Gastrocnemius medialis (tissue), 4 donors: ENCODE measurements at regions not wholly inside any gene's neighbourhood (a gene's known extent, or its start where the extent isn't known, plus 50 kb on each side); places are given as distances from the start of the nearest gene placed in this dataset.

Experiments
- ATAC-seq, 2 donors: fragments of 150-250 bp; one replicate each; pipeline ENCODE4 v1.9.1; 2016
- DNase-seq, 2 donors: peaks; one replicate each; pipeline ENCODE4 v3.0.0-alpha.2; 2019
- H3K27ac ChIP-seq, 4 donors: fragments of 200-600 bp; sonication (generic); 1 replicate in 1 of 4; 2 replicates in 3 of 4; pipeline ENCODE4 v1.5.1; 2016 to 2018; ENCODE audit warnings: mild to moderate bottlenecking in 2 of 4, moderate library complexity in 1 of 4
- H3K27me3 ChIP-seq, 3 donors: fragments of 200-600 bp; sonication (generic) in 2 of 3; 1 replicate in 1 of 3; 2 replicates in 2 of 3; pipeline versions ENCODE4 v1.5.1 to v1.6.0; 2016 to 2019; ENCODE audit warnings: mild to moderate bottlenecking in 1 of 3, moderate library complexity in 1 of 3
- H3K36me3 ChIP-seq, 2 donors: fragments of 200-600 bp; sonication (generic) in 1 of 2; one replicate each; pipeline ENCODE4 v1.5.1; 2017 to 2018
- H3K4me1 ChIP-seq, 2 donors: fragments of 200-600 bp; sonication (generic) in 1 of 2; one replicate each; pipeline ENCODE4 v1.5.1; 2016 to 2017; ENCODE audit warnings: mild to moderate bottlenecking in 2 of 2
- H3K4me3 ChIP-seq, 4 donors: fragments of 200-600 bp; sonication (generic) in 3 of 4; 1 replicate in 1 of 4; 2 replicates in 3 of 4; pipeline ENCODE4 v1.5.1; 2016 to 2019; ENCODE audit warnings: mild to moderate bottlenecking in 2 of 4
- H3K9me3 ChIP-seq, 3 donors: fragments of 200-600 bp; sonication (generic) in 2 of 3; 1 replicate in 1 of 3; 2 replicates in 2 of 3; pipeline ENCODE4 v1.5.1; 2016 to 2019
- CTCF ChIP-seq, 5 experiments: fragments of 450-650 bp in 3 of 5; fragments of 200-600 bp in 2 of 5; sonication (generic) in 2 of 5; IDR thresholded peaks in 4 of 5; conservative IDR thresholded peaks in 1 of 5; 1 replicate in 4 of 5; 2 replicates in 1 of 5; pipeline ENCODE4 v1.5.1; 2016 to 2019; ENCODE audit warnings: antibody characterized with exemption in 5 of 5, mild to moderate bottlenecking in 3 of 5, moderate library complexity in 3 of 5
- POLR2A ChIP-seq, 2 donors: fragments of 450-650 bp; IDR thresholded peaks; one replicate each; pipeline ENCODE4 v1.6.1; 2017; ENCODE audit warnings: antibody characterized with exemption in 2 of 2, mild to moderate bottlenecking in 2 of 2, moderate library complexity in 2 of 2
- in situ Hi-C, 4 donors: fragments of 200-750 bp; cut with MboI; loops; one replicate each; pipeline versions ENCODE4 v1.15.0 to v1.8.0; 2017; ENCODE audit warnings: low sequenced_read_pairs in 4 of 4
- intact Hi-C: fragments of 100-400 bp; cut with DNase I; formaldehyde crosslinking; loops from one replicate; pipeline ENCODE4 v1.15.1; 2023; ENCODE audit warnings: low total_unique reads

DNA sequence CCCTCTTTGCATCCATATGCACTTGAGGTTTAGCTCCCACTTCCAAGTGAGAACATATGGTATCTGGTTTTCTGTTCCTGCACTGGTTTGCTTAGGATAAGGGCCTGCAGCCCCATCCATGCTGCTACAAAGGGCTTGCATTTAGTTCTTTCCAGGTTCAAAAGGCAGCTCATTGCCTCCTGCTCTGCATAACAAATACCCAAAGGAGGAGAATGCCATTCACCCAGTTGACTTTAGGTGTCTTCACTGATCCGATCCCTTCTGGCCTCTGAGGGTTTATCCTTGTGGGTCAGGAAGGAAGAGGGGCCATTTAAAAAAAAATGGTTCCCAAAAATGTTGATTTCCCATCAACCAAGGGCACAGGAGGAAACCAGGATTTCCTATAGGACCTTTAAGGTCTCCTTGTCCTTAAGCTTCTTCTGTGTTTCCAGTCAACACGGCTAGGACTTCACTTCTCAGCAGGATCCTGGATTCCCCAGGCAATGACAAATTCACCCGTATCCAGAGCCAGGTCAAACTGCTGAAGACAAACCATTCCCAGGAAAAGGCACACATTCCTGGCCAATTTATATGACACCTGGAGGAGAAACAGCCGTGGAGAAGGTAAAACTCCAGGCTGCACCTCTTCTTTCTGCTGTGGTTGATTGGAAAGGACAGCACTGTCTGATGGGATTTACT, 447.7 kb upstream of the CDH4 start:
- in situ Hi-C loops (no loop called here), intact Hi-C loops (no loop called here)
- ATAC-seq (no peak), DNase-seq (no peak)
- Histone ChIP-seq H3K4me3 (no peak overlapping the region), H3K36me3 (no peaks in the 10 kb centered on the region), H3K27me3 (no peaks in the 10 kb centered on the region), H3K9me3 (no peaks in the 10 kb centered on the region), H3K4me1 (no peaks in the 10 kb centered on the region), H3K27ac (no peak overlapping the region)
- no peak for TF ChIP-seq CTCF (IDR thresholded peaks at IDR 0.05 in 4 of 5, conservative IDR thresholded peaks at IDR 0.05 in 1 of 5)

GRCh38 chr20:60804918-60805630, 447.0 kb upstream of the CDH4 start:
- Histone ChIP-seq H3K9me3 (no peaks in the 10 kb centered on the region), H3K36me3 (no peaks in the 10 kb centered on the region), H3K27me3 (no peaks in the 10 kb centered on the region), H3K27ac (no peak overlapping the region), H3K4me1 (no peaks in the 10 kb centered on the region), H3K4me3 (no peak overlapping the region)
- TF ChIP-seq POLR2A (IDR thresholded peaks at IDR 0.05) = no peak
- TF ChIP-seq CTCF (IDR thresholded peaks at IDR 0.05 in 4 of 5, conservative IDR thresholded peaks at IDR 0.05 in 1 of 5) = no peak
- in situ Hi-C loops (no loop called here), intact Hi-C loops (no loop called here)
- ATAC-seq (peak in 1 of 2 donors; percentile 26), DNase-seq (no peak)

DNA sequence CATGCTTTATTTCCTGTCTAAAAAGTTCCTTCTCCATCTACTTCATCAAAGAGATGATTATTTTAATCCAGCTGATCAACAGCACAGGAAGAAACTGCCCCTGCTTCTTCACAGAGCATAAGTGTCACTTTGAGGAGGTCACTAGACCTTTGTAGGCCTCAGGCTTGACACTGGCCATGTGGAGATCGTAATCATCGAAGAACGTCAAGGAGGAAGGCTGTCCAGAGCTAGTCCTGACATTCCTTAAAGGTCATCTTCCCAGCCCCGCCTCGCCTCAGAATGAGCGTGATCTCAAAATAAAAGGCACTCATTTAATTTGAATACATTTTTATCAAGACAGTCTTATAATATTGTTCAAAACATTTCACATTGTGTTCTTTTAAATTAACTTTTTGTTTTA, 445.7 kb upstream of the CDH4 start:
- in situ Hi-C loops (no loop called here), intact Hi-C loops (no loop called here)

DNA sequence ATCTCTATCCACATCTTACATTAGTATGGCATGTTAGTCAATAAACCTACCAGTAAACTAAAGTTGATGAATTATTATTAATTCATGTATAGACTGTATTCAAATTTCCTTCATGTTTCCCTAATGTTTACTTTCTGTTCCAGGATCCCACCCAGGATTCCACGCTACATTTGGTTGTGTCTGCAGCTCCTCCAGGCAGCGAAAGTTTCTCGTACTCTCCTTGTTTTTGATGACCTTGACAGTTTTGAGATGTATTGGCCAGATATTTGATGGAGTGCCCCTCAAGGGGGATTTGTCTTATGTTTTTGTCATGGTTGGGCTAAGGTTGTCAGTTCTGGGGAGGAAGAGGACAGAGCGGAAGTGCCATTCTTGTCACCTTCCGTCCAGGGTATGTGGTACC, 445.2 kb upstream of the CDH4 start:
- ATAC-seq (no peak), DNase-seq (no peak)
- intact Hi-C loops (no loop called here), in situ Hi-C loops (no loop called here)
- Histone ChIP-seq H3K27me3 (no peaks in the 10 kb centered on the region), H3K4me1 (no peaks in the 10 kb centered on the region), H3K36me3 (no peaks in the 10 kb centered on the region), H3K27ac (no peak overlapping the region), H3K4me3 (no peak overlapping the region), H3K9me3 (no peaks in the 10 kb centered on the region)
- TF ChIP-seq CTCF (IDR thresholded peaks at IDR 0.05 in 4 of 5, conservative IDR thresholded peaks at IDR 0.05 in 1 of 5) (no peak), POLR2A (IDR thresholded peaks at IDR 0.05) (no peak)

More for the DNA sequence above, 445.7 kb upstream of the CDH4 start:
- Histone ChIP-seq H3K4me3 (no peak overlapping the region), H3K36me3 (no peaks in the 10 kb centered on the region), H3K27me3 (no peaks in the 10 kb centered on the region), H3K4me1 (no peaks in the 10 kb centered on the region), H3K9me3 (no peaks in the 10 kb centered on the region), H3K27ac (no peak overlapping the region)
- ATAC-seq (no peak), DNase-seq (no peak)
- no peak for TF ChIP-seq POLR2A (IDR thresholded peaks at IDR 0.05)

DNA sequence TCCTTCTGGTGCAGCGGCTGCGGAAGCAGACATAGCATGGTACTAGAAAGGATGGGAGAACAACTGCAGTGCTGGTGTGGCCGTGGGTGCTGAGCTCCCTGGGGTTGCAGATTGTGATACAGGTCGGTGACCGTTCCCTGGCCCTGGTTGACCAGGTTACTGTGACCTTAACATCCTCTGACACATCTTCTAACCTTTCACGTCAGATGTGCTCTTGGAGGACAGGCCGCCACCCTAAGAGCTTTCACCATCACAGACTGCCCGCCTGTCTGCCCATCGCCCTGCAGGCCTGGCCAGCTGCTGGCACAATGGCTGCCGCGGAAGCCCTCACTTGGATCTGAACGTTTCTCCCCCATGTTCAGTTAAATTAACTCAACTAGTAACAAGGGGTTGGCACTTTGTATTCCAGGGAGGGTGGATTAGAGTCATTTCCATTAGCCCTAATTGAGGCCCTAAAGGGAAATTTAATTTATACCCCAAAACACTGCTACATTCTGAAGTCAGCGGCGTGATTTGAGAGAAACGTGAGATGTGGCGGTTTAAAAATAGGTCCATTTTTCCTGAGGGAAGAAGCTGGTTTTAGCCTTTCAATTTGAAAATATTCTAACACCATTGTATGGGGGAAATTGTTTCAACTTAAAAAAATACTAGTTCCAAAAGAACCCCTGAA, 443.9 kb upstream of the CDH4 start:
- H3K4me1 ChIP-seq = no peaks in the 10 kb centered on the region
- no peaks in the 10 kb centered on the region for H3K27me3 ChIP-seq
- intact Hi-C loops = no loop called here
- DNase-seq = no peak
- H3K27ac ChIP-seq = no peak overlapping the region
- TF ChIP-seq CTCF (IDR thresholded peaks at IDR 0.05 in 4 of 5, conservative IDR thresholded peaks at IDR 0.05 in 1 of 5) (no peak), POLR2A (IDR thresholded peaks at IDR 0.05) (no peak)
- H3K36me3 ChIP-seq = no peaks in the 10 kb centered on the region
- H3K9me3 ChIP-seq = no peaks in the 10 kb centered on the region
- no peak overlapping the region for H3K4me3 ChIP-seq
- in situ Hi-C loops = no loop called here
- ATAC-seq = no peak
